ENCODE measurements at regions not wholly inside any gene's neighbourhood (a gene's known extent, or its start where the extent isn't known, plus 50 kb on each side); places are given as distances from the start of the nearest gene placed in this dataset.

GRCh38 chr13:91126806-91127205 lies 220.7 kb upstream of the MIR17HG start:
- peak; percentile 7 for DNase-seq (ENCODE audit: low read depth)
- TF ChIP-seq CTCF (IDR thresholded peaks at IDR 0.05; ENCODE audit: low read length, missing control alignments) = no peak

GRCh38 chr13:91127995-91128394 lies 219.5 kb upstream of the MIR17HG start:
- no peak overlapping the region for H3K4me3 ChIP-seq (replicated peaks; ENCODE audit: low read depth, low read length)
- DNase-seq (ENCODE audit: low read depth) = no peak
- no peak for TF ChIP-seq CTCF (IDR thresholded peaks at IDR 0.05; ENCODE audit: low read length, missing control alignments)

More at GRCh38 chr13:91126806-91127205, 220.7 kb upstream of the MIR17HG start:
- no peak overlapping the region for H3K4me3 ChIP-seq (replicated peaks; ENCODE audit: low read depth, low read length)

GRCh38 chr13:91132381-91132780 lies 215.1 kb upstream of the MIR17HG start:
- no peak overlapping the region for H3K4me3 ChIP-seq (replicated peaks; ENCODE audit: low read depth, low read length)
- no peak for TF ChIP-seq CTCF (IDR thresholded peaks at IDR 0.05; ENCODE audit: low read length, missing control alignments)

GRCh38 chr13:91132786-91133185 lies 214.7 kb upstream of the MIR17HG start:
- no peak overlapping the region for H3K4me3 ChIP-seq (replicated peaks; ENCODE audit: low read depth, low read length)
- no peak for TF ChIP-seq CTCF (IDR thresholded peaks at IDR 0.05; ENCODE audit: low read length, missing control alignments)
- DNase-seq (ENCODE audit: low read depth) = peak; percentile 69

More at GRCh38 chr13:91132381-91132780, 215.1 kb upstream of the MIR17HG start:
- no peak for DNase-seq (ENCODE audit: low read depth)

- TF ChIP-seq CTCF (IDR thresholded peaks at IDR 0.05; ENCODE audit: low read length, missing control alignments) = peak; percentile 88
- peak; percentile 79 for DNase-seq (ENCODE audit: low read depth)
- no peak overlapping the region for H3K4me3 ChIP-seq (replicated peaks; ENCODE audit: low read depth, low read length)
Observed at GRCh38 chr13:91133941-91134802, 213.3 kb upstream of the MIR17HG start.

- DNase-seq (ENCODE audit: low read depth) = no peak
- no peak for TF ChIP-seq CTCF (IDR thresholded peaks at IDR 0.05; ENCODE audit: low read length, missing control alignments)
- no peak overlapping the region for H3K4me3 ChIP-seq (replicated peaks; ENCODE audit: low read depth, low read length)
Observed at GRCh38 chr13:91134803-91135184, 212.7 kb upstream of the MIR17HG start.

GRCh38 chr13:91135376-91135775 lies 212.1 kb upstream of the MIR17HG start:
- TF ChIP-seq CTCF (IDR thresholded peaks at IDR 0.05; ENCODE audit: low read length, missing control alignments) = no peak
- no peak overlapping the region for H3K4me3 ChIP-seq (replicated peaks; ENCODE audit: low read depth, low read length)
- no peak for DNase-seq (ENCODE audit: low read depth)
